Panc1 (cell line): ENCODE measurements at regions not wholly inside any gene's neighbourhood (a gene's known extent, or its start where the extent isn't known, plus 50 kb on each side); places are given as distances from the start of the nearest gene placed in this dataset.

Experiments
- CTCF ChIP-seq: fragments of 450-650 bp; IDR thresholded peaks from 2 replicates; pipeline ENCODE4 v1.5.1; 2017; ENCODE audit warnings: mild to moderate bottlenecking
- POLR2AphosphoS5 ChIP-seq: IDR thresholded peaks from 2 replicates; pipeline ENCODE4 v1.6.1; 2012; ENCODE audit warnings: mild to moderate bottlenecking, low read depth, low read length, moderate library complexity
- REST ChIP-seq, 2 experiments: IDR thresholded peaks; 2 replicates each; pipeline ENCODE4 v1.6.1; 2011 to 2012; ENCODE audit warnings: low read depth in 2 of 2, control low read depth in 1 of 2, low read length in 1 of 2, mild to moderate bottlenecking in 1 of 2, moderate library complexity in 1 of 2; ENCODE audit not compliant: insufficient read depth in 1 of 2
- SIN3A ChIP-seq: IDR thresholded peaks from 2 replicates; pipeline ENCODE4 v1.6.1; 2012; ENCODE audit warnings: low read depth, mild to moderate bottlenecking, low read length, moderate library complexity, borderline replicate concordance; ENCODE audit not compliant: insufficient read depth
- TCF7L2 ChIP-seq: IDR thresholded peaks from 2 replicates; pipeline ENCODE4 v1.6.1; 2011; ENCODE audit warnings: mild to moderate bottlenecking, low read depth, low read length, inconsistent platforms

DNA sequence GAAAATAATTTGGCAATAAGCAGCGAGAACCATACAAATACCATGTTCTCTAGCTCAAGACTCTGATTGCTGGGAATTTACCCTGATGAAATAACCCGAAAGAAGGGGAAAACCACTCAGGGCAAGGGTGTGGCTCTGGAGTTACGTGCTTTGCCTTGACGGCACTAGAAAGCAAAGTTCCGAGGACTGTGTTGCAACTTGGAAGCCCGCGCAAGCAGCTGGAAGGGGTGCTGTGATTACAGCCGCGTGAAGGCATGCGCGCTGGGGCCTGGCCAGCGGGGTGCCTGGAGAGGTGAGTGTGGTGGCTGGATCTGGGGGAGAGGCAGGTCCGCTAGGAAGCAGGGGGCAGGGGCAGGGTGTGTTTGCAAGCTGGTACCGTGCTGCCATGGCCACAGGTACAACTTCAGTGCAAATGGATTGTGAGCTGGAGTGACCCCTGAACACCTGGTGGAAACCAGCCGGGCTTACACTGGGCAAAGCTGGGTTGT lies 52.6 kb upstream of the CNOT6 start:
- no peak for TF ChIP-seq POLR2AphosphoS5
- no peak for TF ChIP-seq CTCF
- no peak for TF ChIP-seq REST (IDR thresholded peaks at IDR 0.05; ENCODE audit: insufficient read depth in 1 of 2, low read depth in 2 of 2, low read length in 1 of 2)
- no peak for TF ChIP-seq SIN3A
- no peak for TF ChIP-seq TCF7L2
